ENCODE measurements at regions not wholly inside any gene's neighbourhood (a gene's known extent, or its start where the extent isn't known, plus 50 kb on each side); places are given as distances from the start of the nearest gene placed in this dataset.

GRCh38 chr1:209382231-209383100 is 201.0 kb upstream of the CAMK1G start:
- TF ChIP-seq USF1 (IDR thresholded peaks at IDR 0.05) (no peak), CREB1 (IDR thresholded peaks at IDR 0.05; ENCODE audit: low read depth) (no peak), TEAD4 (IDR thresholded peaks at IDR 0.05) (no peak), YY1 (IDR thresholded peaks at IDR 0.05; ENCODE audit: low read depth) (no peak), EP300 (IDR thresholded peaks at IDR 0.05; ENCODE audit: borderline replicate concordance) (no peak)

GRCh38 chr1:209383422-209383821 is 200.1 kb upstream of the CAMK1G start:
- TF ChIP-seq CREB1 (IDR thresholded peaks at IDR 0.05; ENCODE audit: low read depth) (no peak), EP300 (IDR thresholded peaks at IDR 0.05; ENCODE audit: borderline replicate concordance) (no peak), MAX (IDR thresholded peaks at IDR 0.05) (no peak), REST (IDR thresholded peaks at IDR 0.05; ENCODE audit: low read depth) (no peak), TCF12 (IDR thresholded peaks at IDR 0.05; ENCODE audit: low read depth) (no peak), CEBPB (IDR thresholded peaks at IDR 0.05) (no peak), TEAD4 (IDR thresholded peaks at IDR 0.05) (no peak), RAD21 (IDR thresholded peaks at IDR 0.05; ENCODE audit: low read depth) (no peak), YY1 (IDR thresholded peaks at IDR 0.05; ENCODE audit: low read depth) (no peak), ZBTB7A (IDR thresholded peaks at IDR 0.05; ENCODE audit: low read depth) (no peak), FOXM1 (IDR thresholded peaks at IDR 0.05; ENCODE audit: borderline replicate concordance, low read depth) (no peak), TAF1 (IDR thresholded peaks at IDR 0.05; ENCODE audit: low read depth) (no peak)

- TF ChIP-seq FOXM1 (IDR thresholded peaks at IDR 0.05; ENCODE audit: borderline replicate concordance, low read depth) = no peak
- no peak for TF ChIP-seq TAF1 (IDR thresholded peaks at IDR 0.05; ENCODE audit: low read depth)
- no peak for TF ChIP-seq RAD21 (IDR thresholded peaks at IDR 0.05; ENCODE audit: low read depth)
These were observed 199.4 kb upstream of the CAMK1G start for GRCh38 chr1:209383907-209384709.

- no peak for TF ChIP-seq NFIC (IDR thresholded peaks at IDR 0.05)
- TF ChIP-seq CREB1 (IDR thresholded peaks at IDR 0.05; ENCODE audit: low read depth) = no peak
- TF ChIP-seq ZBTB7A (IDR thresholded peaks at IDR 0.05; ENCODE audit: low read depth) = no peak
- TF ChIP-seq REST (IDR thresholded peaks at IDR 0.05; ENCODE audit: low read depth) = no peak
- TF ChIP-seq CEBPB (IDR thresholded peaks at IDR 0.05) = no peak
- no peak for TF ChIP-seq TEAD4 (IDR thresholded peaks at IDR 0.05)
- TF ChIP-seq YY1 (IDR thresholded peaks at IDR 0.05; ENCODE audit: low read depth) = no peak
- TF ChIP-seq MAX (IDR thresholded peaks at IDR 0.05) = no peak
- TF ChIP-seq EP300 (IDR thresholded peaks at IDR 0.05; ENCODE audit: borderline replicate concordance) = no peak
- no peak for TF ChIP-seq FOXM1 (IDR thresholded peaks at IDR 0.05; ENCODE audit: borderline replicate concordance, low read depth)
- no peak for TF ChIP-seq USF1 (IDR thresholded peaks at IDR 0.05)
These were observed 198.6 kb upstream of the CAMK1G start for GRCh38 chr1:209384710-209385550.

- TF ChIP-seq YY1 (IDR thresholded peaks at IDR 0.05; ENCODE audit: low read depth) (no peak), ZBTB7A (IDR thresholded peaks at IDR 0.05; ENCODE audit: low read depth) (no peak), EGR1 (IDR thresholded peaks at IDR 0.05) (no peak), EP300 (IDR thresholded peaks at IDR 0.05; ENCODE audit: borderline replicate concordance) (no peak), CREB1 (IDR thresholded peaks at IDR 0.05; ENCODE audit: low read depth) (no peak), MAX (IDR thresholded peaks at IDR 0.05) (no peak), TCF12 (IDR thresholded peaks at IDR 0.05; ENCODE audit: low read depth) (no peak), NFIC (IDR thresholded peaks at IDR 0.05) (no peak), TAF1 (IDR thresholded peaks at IDR 0.05; ENCODE audit: low read depth) (no peak), CEBPB (IDR thresholded peaks at IDR 0.05) (no peak), TEAD4 (IDR thresholded peaks at IDR 0.05) (no peak), RAD21 (IDR thresholded peaks at IDR 0.05; ENCODE audit: low read depth) (no peak), REST (IDR thresholded peaks at IDR 0.05; ENCODE audit: low read depth) (no peak), USF1 (IDR thresholded peaks at IDR 0.05) (no peak), FOXM1 (IDR thresholded peaks at IDR 0.05; ENCODE audit: borderline replicate concordance, low read depth) (no peak)
These were observed 197.4 kb upstream of the CAMK1G start for GRCh38 chr1:209386156-209386555.

Data from Ishikawa (cell line).